Adrenal gland (tissue), 9 donors: ENCODE measurements at regions not wholly inside any gene's neighbourhood (a gene's known extent, or its start where the extent isn't known, plus 50 kb on each side); places are given as distances from the start of the nearest gene placed in this dataset.

ENCODE experiments used
- DNase-seq, 7 donors: peaks; one replicate each; pipeline ENCODE4 v3.0.0-alpha.2; 2019 to 2020
- H3K27ac ChIP-seq, 5 donors: fragments of 200-600 bp; sonication (generic) in 4 of 5; 1 replicate in 3 of 5; 2 replicates in 2 of 5; pipeline versions ENCODE4 v1.5.1 to v1.8.0; 2016 to 2020; ENCODE audit warnings: mild to moderate bottlenecking in 1 of 5
- H3K27me3 ChIP-seq: fragments of 200-600 bp; 2 replicates; pipeline ENCODE4 v1.8.0; 2021
- H3K36me3 ChIP-seq, 2 donors: fragments of 200-600 bp; replicated peaks in 1 of 2; 1 replicate in 1 of 2; 2 replicates in 1 of 2; pipeline versions ENCODE4 v1.5.1 to v1.8.0; 2018 to 2022
- H3K4me1 ChIP-seq, 2 donors: fragments of 200-600 bp; replicated peaks in 1 of 2; 1 replicate in 1 of 2; 2 replicates in 1 of 2; pipeline versions ENCODE4 v1.5.1 to v1.8.0; 2018 to 2021
- H3K4me3 ChIP-seq, 4 donors: fragments of 200-600 bp; sonication (generic) in 3 of 4; one replicate each; pipeline ENCODE4 v1.5.1; 2016 to 2018
- H3K9me3 ChIP-seq, 3 donors: fragments of 200-600 bp; sonication (generic) in 1 of 3; replicated peaks in 1 of 3; 1 replicate in 2 of 3; 2 replicates in 1 of 3; pipeline versions ENCODE4 v1.5.1 to v1.8.0; 2016 to 2021
- POLR2A ChIP-seq, 2 donors: fragments of 450-650 bp; IDR thresholded peaks; one replicate each; pipeline ENCODE4 v1.6.1; 2017; ENCODE audit warnings: antibody characterized with exemption in 2 of 2, mild to moderate bottlenecking in 2 of 2, moderate library complexity in 1 of 2
- WGBS, 4 donors: extraction: QIAGEN DNeasy Blood & Tissue Kit in 2 of 4; methylation state at CpG; one replicate each; pipeline versions ENCODE4 v1.1.5 to v1.1.7; 2013 to 2017; 5-methylcytosine and 5-hydroxymethylcytosine counted together
- intact Hi-C, 2 donors: fragments of 100-400 bp; cut with DNase I; formaldehyde crosslinking; loops; one replicate each; pipeline versions ENCODE4 v1.14.1 to v1.15.0; 2022 to 2023
- TF ChIP-seq, protein P1 (sequence below), 6 experiments: fragments of 450-650 bp in 4 of 6; fragments of 200-600 bp in 2 of 6; sonication (generic) in 1 of 6; IDR thresholded peaks; 1 replicate in 5 of 6; 2 replicates in 1 of 6; pipeline versions ENCODE4 v1.5.1 to v1.8.0; 2016 to 2021; ENCODE audit warnings: antibody characterized with exemption in 6 of 6, mild to moderate bottlenecking in 2 of 6, moderate library complexity in 1 of 6
- donor health status: healthy with polysubstance abuse.
- donor health status: Bipolar disorder and iron deficiency.
- donor health status: DM: yes; HTN: yes; CAD: no.
- donor health status: DM: no; HTN: no; CAD: no.
- donor health status: DM: no; HTN: no; CAD: no.

DNA sequence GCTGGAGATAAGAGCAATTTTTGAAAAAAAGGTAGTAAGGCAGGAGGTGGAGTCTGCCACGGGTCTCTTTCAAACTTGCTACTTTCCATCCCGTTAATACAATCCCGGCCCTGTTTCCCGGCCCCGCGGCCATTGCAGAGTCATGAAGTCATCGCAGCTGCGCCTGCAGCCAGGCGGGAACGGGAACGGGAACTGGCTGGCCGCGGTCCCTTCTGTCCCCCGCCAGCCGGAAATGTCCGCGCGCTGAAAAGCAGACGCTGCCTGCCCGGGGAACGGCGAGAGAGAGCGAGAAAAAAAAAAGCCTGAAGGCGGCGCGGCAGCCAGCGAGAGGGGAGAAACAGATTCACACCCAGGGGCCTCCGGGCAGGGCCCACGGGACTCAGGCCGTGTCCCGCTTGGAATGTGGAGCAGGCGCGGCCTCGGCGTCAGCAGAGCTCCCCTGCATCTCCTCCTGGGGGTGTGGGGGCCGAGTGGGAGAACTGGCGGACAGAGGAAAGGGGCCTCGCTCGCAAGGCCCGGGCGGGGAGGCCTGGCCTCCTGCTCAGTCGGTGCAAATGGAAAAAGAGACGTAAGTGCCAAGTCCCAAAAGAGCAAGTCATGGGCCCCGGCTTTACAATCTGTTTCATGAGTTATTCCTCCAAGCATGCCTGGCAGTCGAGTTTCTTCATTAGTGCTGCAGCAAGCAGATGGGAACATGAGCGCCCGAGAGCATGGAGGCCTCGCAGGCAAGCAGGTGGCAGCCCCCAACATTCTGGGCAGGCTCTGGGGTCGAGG lies 201.2 kb upstream of the GAS1 start:
- no peaks in the 10 kb centered on the region for H3K9me3 ChIP-seq
- intact Hi-C loops = no loop called here
- no peaks in the 10 kb centered on the region for H3K27me3 ChIP-seq
- H3K36me3 ChIP-seq = no peaks in the 10 kb centered on the region
- H3K27ac ChIP-seq = peak overlapping the region in 4 of 5 donors; percentile 18 to 83 (median 62)
- H3K4me1 ChIP-seq = peaks cover 4 to 12% of the 10 kb centered on the region in 2 donors
- DNase-seq = peak; percentile 47 to 81 (median 69)
- TF ChIP-seq POLR2A (IDR thresholded peaks at IDR 0.05) = no peak
- TF ChIP-seq, protein P1, sequence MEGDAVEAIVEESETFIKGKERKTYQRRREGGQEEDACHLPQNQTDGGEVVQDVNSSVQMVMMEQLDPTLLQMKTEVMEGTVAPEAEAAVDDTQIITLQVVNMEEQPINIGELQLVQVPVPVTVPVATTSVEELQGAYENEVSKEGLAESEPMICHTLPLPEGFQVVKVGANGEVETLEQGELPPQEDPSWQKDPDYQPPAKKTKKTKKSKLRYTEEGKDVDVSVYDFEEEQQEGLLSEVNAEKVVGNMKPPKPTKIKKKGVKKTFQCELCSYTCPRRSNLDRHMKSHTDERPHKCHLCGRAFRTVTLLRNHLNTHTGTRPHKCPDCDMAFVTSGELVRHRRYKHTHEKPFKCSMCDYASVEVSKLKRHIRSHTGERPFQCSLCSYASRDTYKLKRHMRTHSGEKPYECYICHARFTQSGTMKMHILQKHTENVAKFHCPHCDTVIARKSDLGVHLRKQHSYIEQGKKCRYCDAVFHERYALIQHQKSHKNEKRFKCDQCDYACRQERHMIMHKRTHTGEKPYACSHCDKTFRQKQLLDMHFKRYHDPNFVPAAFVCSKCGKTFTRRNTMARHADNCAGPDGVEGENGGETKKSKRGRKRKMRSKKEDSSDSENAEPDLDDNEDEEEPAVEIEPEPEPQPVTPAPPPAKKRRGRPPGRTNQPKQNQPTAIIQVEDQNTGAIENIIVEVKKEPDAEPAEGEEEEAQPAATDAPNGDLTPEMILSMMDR (IDR thresholded peaks at IDR 0.05) = peak in 3 of 6 experiments; percentile 7 to 25 (median 8)
- 16 to 20% (median 17%) methylated on average over 38 to 49 of the region's 49 CpGs for WGBS, 4 donors
- H3K4me3 ChIP-seq = peak overlapping the region in 2 of 4 donors; percentile 34 to 35

DNA sequence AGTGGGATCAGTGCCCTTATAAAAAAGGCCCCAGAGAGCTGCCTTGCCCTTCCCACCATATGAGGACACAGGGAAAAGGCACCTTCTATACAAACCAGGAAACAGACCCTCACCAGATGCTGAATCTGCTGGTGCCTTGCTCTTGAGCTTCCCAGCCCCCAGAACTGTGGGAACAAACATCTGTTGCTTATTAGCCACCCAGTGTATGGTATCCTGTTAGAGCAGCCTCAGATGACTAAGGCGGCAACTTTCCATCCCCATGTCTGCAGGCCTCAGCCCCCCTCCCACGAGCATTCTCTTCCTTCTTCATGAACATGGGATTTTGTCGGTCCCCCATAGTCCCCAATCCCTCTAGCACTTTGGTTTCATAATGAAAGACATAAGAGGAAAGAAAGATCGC lies 202.5 kb upstream of the GAS1 start:
- WGBS, 4 donors = 73 to 97% (median 87%) methylated on average over 4 of the region's 4 CpGs
- intact Hi-C loops = no loop called here
- Histone ChIP-seq H3K4me1 (peaks cover 4 to 12% of the 10 kb centered on the region in 2 donors), H3K27me3 (no peaks in the 10 kb centered on the region), H3K4me3 (no peak overlapping the region), H3K9me3 (no peaks in the 10 kb centered on the region), H3K36me3 (no peaks in the 10 kb centered on the region), H3K27ac (no peak overlapping the region)
- no peak for TF ChIP-seq POLR2A (IDR thresholded peaks at IDR 0.05)
- TF ChIP-seq, protein P1 (IDR thresholded peaks at IDR 0.05) = no peak
- DNase-seq = no peak

DNA sequence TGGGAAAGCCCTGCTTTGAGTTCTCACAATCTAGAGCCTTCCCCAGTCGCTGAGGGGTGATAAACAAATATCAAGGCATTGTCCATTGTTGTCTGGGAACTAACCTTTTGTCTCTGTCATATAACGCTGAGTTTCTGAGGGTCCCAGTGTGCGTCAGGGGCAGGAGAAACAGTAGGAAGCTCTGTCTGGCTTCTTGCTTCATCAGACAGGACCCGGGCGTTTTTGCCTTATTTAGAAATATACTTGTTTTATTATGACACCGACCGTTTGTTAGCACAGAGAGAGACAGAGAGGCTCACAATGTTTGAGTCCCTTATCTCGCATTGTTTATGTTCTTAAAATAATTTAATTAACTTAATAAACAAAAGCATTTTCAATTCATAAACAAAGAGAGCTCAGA lies 204.9 kb upstream of the GAS1 start:
- H3K27me3 ChIP-seq = no peaks in the 10 kb centered on the region
- no peaks in the 10 kb centered on the region for H3K9me3 ChIP-seq
- DNase-seq = no peak
- peaks cover 4 to 12% of the 10 kb centered on the region in 2 donors for H3K4me1 ChIP-seq
- intact Hi-C loops = no loop called here
- 72 to 79% (median 75%) methylated on average over 8 of the region's 8 CpGs for WGBS, 4 donors
- no peak for TF ChIP-seq POLR2A (IDR thresholded peaks at IDR 0.05)
- TF ChIP-seq, protein P1 (IDR thresholded peaks at IDR 0.05) = no peak
- H3K4me3 ChIP-seq = no peak overlapping the region
- no peaks in the 10 kb centered on the region for H3K36me3 ChIP-seq
- no peak overlapping the region for H3K27ac ChIP-seq

DNA sequence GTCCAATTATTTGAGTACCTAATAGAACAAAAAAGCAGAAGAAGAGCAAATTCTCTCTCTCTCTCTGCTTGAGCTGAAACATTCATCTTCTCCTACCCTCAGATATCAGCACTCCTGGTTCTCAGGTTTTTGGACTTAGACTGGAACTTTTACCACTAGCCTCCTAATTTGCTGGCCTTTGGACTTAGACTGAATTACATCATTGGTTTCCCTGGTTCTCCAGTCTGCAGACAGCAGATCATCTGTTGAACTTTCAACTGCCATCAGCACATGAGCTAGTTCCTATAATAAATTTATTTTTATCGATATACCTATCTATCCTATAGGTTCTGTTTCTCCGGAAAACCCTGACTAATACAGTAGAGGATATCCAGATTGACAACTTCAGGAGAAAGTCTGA lies 208.9 kb upstream of the GAS1 start:
- WGBS, 4 donors = 94 to 95% (median 95%) methylated on average over 2 of the region's 2 CpGs
- no peak for TF ChIP-seq POLR2A (IDR thresholded peaks at IDR 0.05)
- TF ChIP-seq, protein P1 (IDR thresholded peaks at IDR 0.05) = no peak
- Histone ChIP-seq H3K4me3 (no peak overlapping the region), H3K36me3 (no peaks in the 10 kb centered on the region), H3K27ac (no peak overlapping the region), H3K27me3 (no peaks in the 10 kb centered on the region), H3K4me1 (no peaks in the 10 kb centered on the region), H3K9me3 (no peaks in the 10 kb centered on the region)
- intact Hi-C loops = no loop called here
- DNase-seq = no peak
